NCI-H748 (cell line): ENCODE measurements at regions not wholly inside any gene's neighbourhood (a gene's known extent, or its start where the extent isn't known, plus 50 kb on each side); places are given as distances from the start of the nearest gene placed in this dataset.
A peak's percentile ranks its signal among the peaks of the same experiment; 100 is the strongest.

ENCODE experiments used
- DNase-seq: peaks from one replicate; lab custom pipeline; 2025; ENCODE audit not compliant: unreplicated experiment; lab: John Stamatoyannopoulos, UW

GRCh38 chr2:106941372-106941993 is 55.5 kb upstream of the ST6GAL2 start:
- no peak for DNase-seq

GRCh38 chr2:106943468-106944200 is 57.7 kb upstream of the ST6GAL2 start:
- no peak for DNase-seq

GRCh38 chr2:106944215-106944614 is 58.2 kb upstream of the ST6GAL2 start:
- no peak for DNase-seq

GRCh38 chr2:106948540-106948939 is 62.6 kb upstream of the ST6GAL2 start:
- DNase-seq, result no peak

GRCh38 chr2:106953236-106953635 is 67.3 kb upstream of the ST6GAL2 start:
- no peak for DNase-seq

- no peak for DNase-seq
These were observed 67.8 kb upstream of the ST6GAL2 start for GRCh38 chr2:106953779-106954178.

- DNase-seq, result no peak
These were observed 68.3 kb upstream of the ST6GAL2 start for GRCh38 chr2:106954304-106954703.

GRCh38 chr2:106956416-106956815 is 70.4 kb upstream of the ST6GAL2 start:
- peak; percentile 90 for DNase-seq

GRCh38 chr2:106956879-106957278 is 70.9 kb upstream of the ST6GAL2 start:
- no peak for DNase-seq

- no peak for DNase-seq
These were observed 74.2 kb upstream of the ST6GAL2 start for GRCh38 chr2:106959975-106960682.

- DNase-seq, result peak; percentile 74
These were observed 74.8 kb upstream of the ST6GAL2 start for GRCh38 chr2:106960683-106961161.

- peak; percentile 83 for DNase-seq
These were observed 75.4 kb upstream of the ST6GAL2 start for GRCh38 chr2:106961328-106961727.

GRCh38 chr2:106963156-106963555 is 77.2 kb upstream of the ST6GAL2 start:
- DNase-seq, result no peak

- DNase-seq, result no peak
These were observed 77.9 kb upstream of the ST6GAL2 start for GRCh38 chr2:106963893-106964292.

- no peak for DNase-seq
These were observed 79.6 kb upstream of the ST6GAL2 start for GRCh38 chr2:106965611-106966010.

- no peak for DNase-seq
These were observed 83.8 kb upstream of the ST6GAL2 start for GRCh38 chr2:106969777-106970176.

GRCh38 chr2:106970471-106971261 is 84.7 kb upstream of the ST6GAL2 start:
- no peak for DNase-seq

GRCh38 chr2:106972782-106973181 is 86.8 kb upstream of the ST6GAL2 start:
- no peak for DNase-seq

GRCh38 chr2:106974891-106975290 is 88.9 kb upstream of the ST6GAL2 start:
- DNase-seq, result no peak

- DNase-seq, result no peak
These were observed 89.7 kb upstream of the ST6GAL2 start for GRCh38 chr2:106975641-106976040.

GRCh38 chr2:106976548-106976947 is 90.6 kb upstream of the ST6GAL2 start:
- no peak for DNase-seq
